GM13977 (cell line): ENCODE measurements at regions not wholly inside any gene's neighbourhood (a gene's known extent, or its start where the extent isn't known, plus 50 kb on each side); places are given as distances from the start of the nearest gene placed in this dataset.

ENCODE experiments used
- DNase-seq: peaks from one replicate; pipeline ENCODE4 v3.0.0; 2012; ENCODE audit warnings: low spot score
- CTCF ChIP-seq: IDR thresholded peaks from 2 replicates; pipeline ENCODE4 v1.5.1; 2012; ENCODE audit warnings: mild to moderate bottlenecking, control low read depth; ENCODE audit not compliant: insufficient read depth; ENCODE audit errors: extremely low read depth, missing control alignments
- in situ Hi-C: fragments of 300-500 bp; cut with MboI; formaldehyde crosslinking; loops from one replicate; pipeline ENCODE4 v1.12.0; 2022; ENCODE audit warnings: low sequenced_read_pairs, low pct_unique_long_range_greater_than_20kb, mixed read lengths, inconsistent platforms; ENCODE audit not compliant: unreplicated experiment

DNA sequence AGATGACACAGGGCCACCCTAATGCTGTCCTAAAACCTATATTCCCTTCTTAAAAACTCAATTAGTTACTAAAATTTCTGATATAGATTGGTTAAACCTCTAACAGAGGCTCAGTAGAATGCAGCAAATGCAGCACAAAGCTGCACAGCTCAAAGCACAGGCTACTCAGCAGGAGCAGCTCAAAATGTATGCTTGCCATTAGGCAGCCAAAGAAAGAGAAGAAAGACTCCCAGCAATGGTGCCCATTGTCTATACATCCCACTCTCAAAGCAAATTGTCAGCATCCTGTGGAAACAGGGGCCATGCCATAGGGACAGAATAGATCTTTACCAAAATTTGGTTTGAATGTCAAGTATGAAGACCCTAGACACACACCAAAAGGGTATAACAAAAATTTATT lies 73.5 kb downstream of the TFPI2 start:
- TF ChIP-seq CTCF, result no peak
- in situ Hi-C loops, result no loop called here
- DNase-seq, result no peak

- TF ChIP-seq CTCF, result no peak
- in situ Hi-C loops, result no loop called here
- no peak for DNase-seq
Observed at GRCh38 chr7:93813514-93813913, 77.0 kb downstream of the TFPI2 start.

GRCh38 chr7:93812061-93812460 lies 78.5 kb downstream of the TFPI2 start:
- DNase-seq, result no peak
- in situ Hi-C loops, result no loop called here

GRCh38 chr7:93811198-93811597 lies 79.4 kb downstream of the TFPI2 start:
- DNase-seq, result no peak
- TF ChIP-seq CTCF, result no peak
- in situ Hi-C loops, result no loop called here

More at GRCh38 chr7:93812061-93812460, 78.5 kb downstream of the TFPI2 start:
- TF ChIP-seq CTCF, result no peak

- DNase-seq, result no peak
- in situ Hi-C loops, result no loop called here
Observed at GRCh38 chr7:93810561-93810960, 80.0 kb downstream of the TFPI2 start.

DNA sequence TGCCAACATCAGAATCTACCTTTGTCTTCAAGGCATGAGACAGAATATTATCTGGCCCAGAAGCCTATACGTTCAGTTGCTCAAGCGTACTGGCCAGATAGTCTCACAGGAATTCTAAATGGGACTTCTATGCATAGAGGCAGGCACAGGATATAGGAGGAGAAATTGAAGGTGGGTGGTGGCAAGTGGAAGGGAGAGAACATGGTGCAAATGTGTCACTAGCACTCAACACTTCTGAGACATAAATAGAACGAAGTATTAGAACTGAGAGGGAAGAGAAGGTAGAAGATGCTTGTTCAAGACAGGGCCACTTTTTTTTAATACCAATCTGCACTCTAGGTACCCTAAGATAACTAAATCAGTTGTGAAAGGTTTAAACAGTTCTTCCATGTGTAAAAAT lies 85.8 kb downstream of the TFPI2 start:
- no peak for TF ChIP-seq CTCF
- DNase-seq, result no peak
- in situ Hi-C loops, result no loop called here

More at GRCh38 chr7:93810561-93810960, 80.0 kb downstream of the TFPI2 start:
- no peak for TF ChIP-seq CTCF
